Thyroid gland (tissue), 4 donors: ENCODE measurements at regions not wholly inside any gene's neighbourhood (a gene's known extent, or its start where the extent isn't known, plus 50 kb on each side); places are given as distances from the start of the nearest gene placed in this dataset.

Experiments used
- DNase-seq, 2 donors: peaks; one replicate each; pipeline ENCODE4 v3.0.0-alpha.2; 2019
- H3K27ac ChIP-seq, 3 donors: fragments of 200-600 bp; sonication (generic); 1 replicate in 2 of 3; 2 replicates in 1 of 3; pipeline ENCODE4 v1.5.1; 2016 to 2019; ENCODE audit warnings: mild to moderate bottlenecking in 1 of 3, moderate library complexity in 1 of 3
- H3K27me3 ChIP-seq: fragments of 200-600 bp; sonication (generic); one replicate; pipeline ENCODE4 v1.5.1; 2019
- H3K36me3 ChIP-seq, 2 donors: fragments of 200-600 bp; sonication (generic); one replicate each; pipeline ENCODE4 v1.5.1; 2016 to 2019
- H3K4me1 ChIP-seq, 2 donors: fragments of 200-600 bp; sonication (generic); one replicate each; pipeline ENCODE4 v1.5.1; 2017 to 2019
- H3K4me3 ChIP-seq, 3 donors: fragments of 200-600 bp; sonication (generic); replicated peaks in 1 of 3; 1 replicate in 2 of 3; 2 replicates in 1 of 3; pipeline ENCODE4 v1.5.1; 2016; ENCODE audit warnings: mild to moderate bottlenecking in 1 of 3
- H3K9me3 ChIP-seq: fragments of 200-600 bp; sonication (generic); one replicate; pipeline ENCODE4 v1.5.1; 2017
- CTCF ChIP-seq, 6 experiments: fragments of 200-600 bp in 3 of 6; fragments of 450-650 bp in 3 of 6; sonication (generic) in 3 of 6; IDR thresholded peaks; one replicate each; pipeline ENCODE4 v1.5.1; 2016 to 2019; ENCODE audit warnings: antibody characterized with exemption in 6 of 6, mild to moderate bottlenecking in 2 of 6, inconsistent platforms in 1 of 6, moderate library complexity in 1 of 6
- POLR2A ChIP-seq, 2 donors: fragments of 450-650 bp; IDR thresholded peaks; one replicate each; pipeline ENCODE4 v1.6.1; 2017; ENCODE audit warnings: antibody characterized with exemption in 2 of 2, mild to moderate bottlenecking in 2 of 2, moderate library complexity in 1 of 2
- WGBS, 2 donors: methylation state at CpG; one replicate each; pipeline ENCODE4 v1.1.5; 2017; 5-methylcytosine and 5-hydroxymethylcytosine counted together
- intact Hi-C: fragments of 100-400 bp; cut with DNase I; formaldehyde crosslinking; loops from one replicate; pipeline ENCODE4 v1.15.1; 2023

GRCh38 chr5:105392122-105392709 lies 1829.6 kb upstream of the NUDT12 start:
- no peak for DNase-seq

GRCh38 chr5:105380126-105380525 lies 1817.5 kb upstream of the NUDT12 start:
- DNase-seq, result no peak
- Histone ChIP-seq H3K36me3 (no peaks in the 10 kb centered on the region), H3K4me1 (no peaks in the 10 kb centered on the region), H3K4me3 (no peak overlapping the region), H3K9me3 (no peaks in the 10 kb centered on the region), H3K27me3 (no peaks in the 10 kb centered on the region), H3K27ac (no peak overlapping the region)
- intact Hi-C loops, result no loop called here
- no peak for TF ChIP-seq CTCF (IDR thresholded peaks at IDR 0.05)
- no peak for TF ChIP-seq POLR2A (IDR thresholded peaks at IDR 0.05)
- WGBS, 2 donors, result 94 to 96% methylated on average over 1 of the region's 1 CpG

More at GRCh38 chr5:105392122-105392709, 1829.6 kb upstream of the NUDT12 start:
- H3K4me3 ChIP-seq, result no peak overlapping the region
- H3K27me3 ChIP-seq, result no peaks in the 10 kb centered on the region
- intact Hi-C loops, result no loop called here
- TF ChIP-seq POLR2A (IDR thresholded peaks at IDR 0.05), result no peak
- TF ChIP-seq CTCF (IDR thresholded peaks at IDR 0.05), result no peak
- H3K4me1 ChIP-seq, result no peaks in the 10 kb centered on the region
- no peak overlapping the region for H3K27ac ChIP-seq
- no peaks in the 10 kb centered on the region for H3K36me3 ChIP-seq
- 94 to 97% methylated on average over 20 of the region's 20 CpGs for WGBS, 2 donors
- no peaks in the 10 kb centered on the region for H3K9me3 ChIP-seq

- Histone ChIP-seq H3K27ac (no peak overlapping the region), H3K36me3 (no peaks in the 10 kb centered on the region), H3K4me1 (no peaks in the 10 kb centered on the region), H3K9me3 (no peaks in the 10 kb centered on the region), H3K27me3 (no peaks in the 10 kb centered on the region), H3K4me3 (no peak overlapping the region)
- intact Hi-C loops, result no loop called here
- 48 to 60% methylated on average over 2 of the region's 2 CpGs for WGBS, 2 donors
- no peak for TF ChIP-seq CTCF (IDR thresholded peaks at IDR 0.05)
- no peak for TF ChIP-seq POLR2A (IDR thresholded peaks at IDR 0.05)
- no peak for DNase-seq
Observed at GRCh38 chr5:105371169-105371568, 1808.6 kb upstream of the NUDT12 start.

- DNase-seq, result no peak
- Histone ChIP-seq H3K4me3 (no peak overlapping the region), H3K36me3 (no peaks in the 10 kb centered on the region), H3K27ac (no peak overlapping the region), H3K9me3 (no peaks in the 10 kb centered on the region), H3K27me3 (no peaks in the 10 kb centered on the region), H3K4me1 (no peaks in the 10 kb centered on the region)
- intact Hi-C loops, result no loop called here
- WGBS, 2 donors, result 75 to 76% methylated on average over 4 to 5 of the region's 5 CpGs
- TF ChIP-seq CTCF (IDR thresholded peaks at IDR 0.05) (no peak), POLR2A (IDR thresholded peaks at IDR 0.05) (no peak)
Observed at GRCh38 chr5:105350486-105351140, 1788.0 kb upstream of the NUDT12 start.

- 83 to 90% methylated on average over 3 of the region's 3 CpGs for WGBS, 2 donors
- TF ChIP-seq CTCF (IDR thresholded peaks at IDR 0.05) (no peak), POLR2A (IDR thresholded peaks at IDR 0.05) (no peak)
- intact Hi-C loops, result no loop called here
Observed at GRCh38 chr5:105331558-105331957, 1769.0 kb upstream of the NUDT12 start.

More at GRCh38 chr5:105331558-105331957, 1769.0 kb upstream of the NUDT12 start:
- no peak overlapping the region for H3K27ac ChIP-seq
- no peak overlapping the region for H3K4me3 ChIP-seq
- no peaks in the 10 kb centered on the region for H3K27me3 ChIP-seq
- H3K9me3 ChIP-seq, result peaks cover 8% of the 10 kb centered on the region
- no peaks in the 10 kb centered on the region for H3K36me3 ChIP-seq
- no peak for DNase-seq
- no peaks in the 10 kb centered on the region for H3K4me1 ChIP-seq
